A549 (cell line): ENCODE measurements at regions not wholly inside any gene's neighbourhood (a gene's known extent, or its start where the extent isn't known, plus 50 kb on each side); places are given as distances from the start of the nearest gene placed in this dataset.

Experiments
- ATAC-seq, 2 experiments: fragments of 200-7000 bp in 1 of 2; fragments of >200 bp in 1 of 2; cut with Nextera tagmentation in 1 of 2; cut with Tn5 transposase in 1 of 2; 3 replicates each; pipeline versions ENCODE4 v1.8.0 to v1.9.1; 2018 to 2020; ENCODE audit warnings: mild to moderate bottlenecking in 1 of 2, moderate library complexity in 1 of 2
- CTCF ChIA-PET: fragments of 300-600 bp; sonication (Branson Sonifier 250); formaldehyde crosslinking; extraction: SDS; loops from one replicate; lab custom pipeline; 2021; ENCODE audit warnings: antibody characterized with exemption, inconsistent platforms; lab: Yijun Ruan, JAX
- POLR2A ChIA-PET: fragments of 350-600 bp; formaldehyde crosslinking; extraction: SDS; loops from one replicate; lab custom pipeline; 2021; ENCODE audit warnings: antibody characterized with exemption, inconsistent platforms; lab: Yijun Ruan, JAX
- DNase-seq, 2 experiments: peaks; one replicate each; pipeline versions ENCODE4 v3.0.0 to v3.0.0-alpha.2; 2011 to 2016; ENCODE audit warnings: low read depth in 1 of 2, low spot score in 1 of 2
- FAIRE-seq: peaks from 2 replicates; lab custom pipeline; 2011; peaks lifted over from hg19 to GRCh38; lab: Jason Lieb, UNC
- H3K27ac ChIP-seq, 2 experiments: fragments of >200 bp; sonication (Bioruptor Twin); formaldehyde crosslinking; 3 replicates each; pipeline ENCODE4 v1.5.1; 2016 to 2017
- H3K4me1 ChIP-seq: fragments of >200 bp; sonication (Bioruptor Twin); formaldehyde crosslinking; 3 replicates; pipeline ENCODE4 v1.6.1; 2016
- H3K4me2 ChIP-seq: fragments of >200 bp; sonication (Bioruptor Twin); formaldehyde crosslinking; 3 replicates; pipeline ENCODE4 v1.6.1; 2016
- H3K4me3 ChIP-seq: fragments of >200 bp; sonication (Bioruptor Twin); formaldehyde crosslinking; 3 replicates; pipeline ENCODE4 v1.5.1; 2016
- H3K9me3 ChIP-seq: fragments of >200 bp; sonication (Bioruptor Twin); formaldehyde crosslinking; 3 replicates; pipeline ENCODE4 v1.6.1; 2016
- CBX8 ChIP-seq: fragments of 200-600 bp; sonication (generic); IDR thresholded peaks from 2 replicates; pipeline ENCODE4 v1.6.1; 2016
- CEBPB ChIP-seq, 2 experiments: fragments of >200 bp in 1 of 2; sonication (Bioruptor Twin) in 1 of 2; formaldehyde crosslinking in 1 of 2; IDR thresholded peaks; 2 replicates each; pipeline ENCODE4 v1.6.1; 2012 to 2016
- CHD2 ChIP-seq: fragments of 150-350 bp; IDR thresholded peaks from 2 replicates; pipeline ENCODE4 v1.6.1; 2014; ENCODE audit warnings: low read length; ENCODE audit not compliant: partially characterized antibody
- FOSL2 ChIP-seq, 2 experiments: fragments of 450-650 bp in 1 of 2; fragments of >200 bp in 1 of 2; sonication (Bioruptor Twin) in 1 of 2; formaldehyde crosslinking; IDR thresholded peaks; 2 replicates each; pipeline versions ENCODE4 v1.5.0 to v1.6.1; 2016 to 2020; ENCODE audit warnings: mild to moderate bottlenecking in 1 of 2, moderate library complexity in 1 of 2
- FOXS1 ChIP-seq: fragments of 250-450 bp; sonication (Bioruptor Pico); IDR thresholded peaks from 2 replicates; pipeline ENCODE4 v1.5.0; 2020; ENCODE audit warnings: mild to moderate bottlenecking, moderate library complexity
- HDAC2 ChIP-seq: fragments of 200-600 bp; sonication (generic); IDR thresholded peaks from 2 replicates; pipeline ENCODE4 v1.6.1; 2016
- HEYL ChIP-seq: fragments of 250-450 bp; sonication (Bioruptor Pico); IDR thresholded peaks from 2 replicates; pipeline ENCODE4 v1.8.0; 2021; ENCODE audit warnings: mild to moderate bottlenecking, moderate library complexity
- HOXA7 ChIP-seq: fragments of 250-450 bp; sonication (Bioruptor Pico); IDR thresholded peaks from 2 replicates; pipeline ENCODE4 v1.5.0; 2020; ENCODE audit warnings: mild to moderate bottlenecking, moderate library complexity
- MAFK ChIP-seq: fragments of 450-650 bp; IDR thresholded peaks from 2 replicates; pipeline ENCODE4 v1.6.1; 2014; ENCODE audit not compliant: partially characterized antibody
- NR3C1 ChIP-seq: fragments of >200 bp; sonication (Bioruptor Twin); formaldehyde crosslinking; IDR thresholded peaks from 3 replicates; pipeline ENCODE4 v1.6.1; 2017
- PHF8 ChIP-seq: fragments of 200-600 bp; sonication (generic); IDR thresholded peaks from 2 replicates; pipeline ENCODE4 v1.6.1; 2016; ENCODE audit warnings: low read depth, mild to moderate bottlenecking, antibody characterized with exemption, moderate library complexity, borderline replicate concordance
- RARB ChIP-seq: fragments of 250-450 bp; sonication (Bioruptor Pico); IDR thresholded peaks from 2 replicates; pipeline ENCODE4 v1.8.0; 2021; ENCODE audit warnings: mild to moderate bottlenecking, moderate library complexity
- ZC3H11A ChIP-seq: fragments of 450-650 bp; IDR thresholded peaks from 2 replicates; pipeline ENCODE4 v1.6.1; 2014; ENCODE audit warnings: antibody characterized with exemption, mild to moderate bottlenecking
- ZFP36 ChIP-seq: fragments of 450-650 bp; IDR thresholded peaks from 2 replicates; pipeline ENCODE4 v1.6.1; 2014; ENCODE audit warnings: borderline replicate concordance; ENCODE audit not compliant: partially characterized antibody
- ZSCAN20 ChIP-seq: fragments of 250-450 bp; sonication (Bioruptor Pico); IDR thresholded peaks from 2 replicates; pipeline ENCODE4 v1.8.0; 2022; ENCODE audit warnings: mild to moderate bottlenecking, moderate library complexity
- WGBS: methylation state at CpG from one replicate; pipeline ENCODE4 v1.1.6; 2017; ENCODE audit errors: missing lambda C conversion rate; 5-methylcytosine and 5-hydroxymethylcytosine counted together
- TF ChIP-seq, protein P1 (sequence below): fragments of 200-600 bp; sonication (generic); IDR thresholded peaks from 2 replicates; pipeline ENCODE4 v1.6.1; 2016; ENCODE audit warnings: antibody characterized with exemption, mild to moderate bottlenecking, moderate library complexity
- TF ChIP-seq, protein P2 (sequence below): fragments of 150-350 bp; IDR thresholded peaks from 2 replicates; pipeline ENCODE4 v1.6.1; 2014; ENCODE audit warnings: low read depth, mild to moderate bottlenecking, low read length
- TF ChIP-seq, protein P3 (sequence below): IDR thresholded peaks from 2 replicates; pipeline ENCODE4 v1.6.1; 2012; ENCODE audit warnings: low read depth, borderline replicate concordance
- TF ChIP-seq, protein P4 (sequence below): fragments of >200 bp; sonication (Bioruptor Twin); formaldehyde crosslinking; IDR thresholded peaks from 3 replicates; pipeline ENCODE4 v1.6.1; 2016
- TF ChIP-seq, protein P5 (sequence below): IDR thresholded peaks from 2 replicates; pipeline ENCODE4 v1.6.1; 2012

DNA sequence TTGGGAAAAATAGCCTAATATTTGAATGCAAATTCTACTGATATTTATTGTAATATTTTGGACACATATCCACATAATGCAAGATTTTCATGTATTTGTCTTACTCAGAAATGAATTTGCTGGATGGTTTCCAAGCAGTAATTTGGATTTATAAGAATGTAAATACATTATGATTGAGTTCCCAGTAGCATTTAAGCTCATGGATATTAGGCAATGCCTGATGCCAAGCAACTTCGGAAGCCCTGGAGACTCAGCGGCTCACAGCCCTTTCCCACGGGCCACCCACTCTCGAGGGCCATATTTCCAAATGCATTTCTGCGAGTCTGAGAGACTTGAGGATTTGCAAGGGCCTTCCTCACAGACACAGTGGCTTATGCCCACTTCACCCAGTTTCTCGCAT is 62.1 kb upstream of the MYOCD start (continued):
- TF ChIP-seq, protein P1, sequence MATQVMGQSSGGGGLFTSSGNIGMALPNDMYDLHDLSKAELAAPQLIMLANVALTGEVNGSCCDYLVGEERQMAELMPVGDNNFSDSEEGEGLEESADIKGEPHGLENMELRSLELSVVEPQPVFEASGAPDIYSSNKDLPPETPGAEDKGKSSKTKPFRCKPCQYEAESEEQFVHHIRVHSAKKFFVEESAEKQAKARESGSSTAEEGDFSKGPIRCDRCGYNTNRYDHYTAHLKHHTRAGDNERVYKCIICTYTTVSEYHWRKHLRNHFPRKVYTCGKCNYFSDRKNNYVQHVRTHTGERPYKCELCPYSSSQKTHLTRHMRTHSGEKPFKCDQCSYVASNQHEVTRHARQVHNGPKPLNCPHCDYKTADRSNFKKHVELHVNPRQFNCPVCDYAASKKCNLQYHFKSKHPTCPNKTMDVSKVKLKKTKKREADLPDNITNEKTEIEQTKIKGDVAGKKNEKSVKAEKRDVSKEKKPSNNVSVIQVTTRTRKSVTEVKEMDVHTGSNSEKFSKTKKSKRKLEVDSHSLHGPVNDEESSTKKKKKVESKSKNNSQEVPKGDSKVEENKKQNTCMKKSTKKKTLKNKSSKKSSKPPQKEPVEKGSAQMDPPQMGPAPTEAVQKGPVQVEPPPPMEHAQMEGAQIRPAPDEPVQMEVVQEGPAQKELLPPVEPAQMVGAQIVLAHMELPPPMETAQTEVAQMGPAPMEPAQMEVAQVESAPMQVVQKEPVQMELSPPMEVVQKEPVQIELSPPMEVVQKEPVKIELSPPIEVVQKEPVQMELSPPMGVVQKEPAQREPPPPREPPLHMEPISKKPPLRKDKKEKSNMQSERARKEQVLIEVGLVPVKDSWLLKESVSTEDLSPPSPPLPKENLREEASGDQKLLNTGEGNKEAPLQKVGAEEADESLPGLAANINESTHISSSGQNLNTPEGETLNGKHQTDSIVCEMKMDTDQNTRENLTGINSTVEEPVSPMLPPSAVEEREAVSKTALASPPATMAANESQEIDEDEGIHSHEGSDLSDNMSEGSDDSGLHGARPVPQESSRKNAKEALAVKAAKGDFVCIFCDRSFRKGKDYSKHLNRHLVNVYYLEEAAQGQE, result no peak

- POLR2A ChIA-PET, result no interaction called here
- no peak for FAIRE-seq
- TF ChIP-seq FOSL2 (IDR thresholded peaks at IDR 0.05) (no peak), FOSL2 (CRISPR knock-in tag; IDR thresholded peaks at IDR 0.05) (no peak), NR3C1 (no peak), CHD2 (no peak), ZC3H11A (no peak), RARB (CRISPR knock-in tag) (no peak), HOXA7 (CRISPR knock-in tag) (no peak), CBX8 (no peak), HEYL (CRISPR knock-in tag) (no peak), FOXS1 (CRISPR knock-in tag) (no peak), ZSCAN20 (CRISPR knock-in tag) (no peak), PHF8 (no peak), CEBPB (IDR thresholded peaks at IDR 0.05) (no peak), ZFP36 (no peak), MAFK (no peak), HDAC2 (no peak)
- TF ChIP-seq, protein P2, sequence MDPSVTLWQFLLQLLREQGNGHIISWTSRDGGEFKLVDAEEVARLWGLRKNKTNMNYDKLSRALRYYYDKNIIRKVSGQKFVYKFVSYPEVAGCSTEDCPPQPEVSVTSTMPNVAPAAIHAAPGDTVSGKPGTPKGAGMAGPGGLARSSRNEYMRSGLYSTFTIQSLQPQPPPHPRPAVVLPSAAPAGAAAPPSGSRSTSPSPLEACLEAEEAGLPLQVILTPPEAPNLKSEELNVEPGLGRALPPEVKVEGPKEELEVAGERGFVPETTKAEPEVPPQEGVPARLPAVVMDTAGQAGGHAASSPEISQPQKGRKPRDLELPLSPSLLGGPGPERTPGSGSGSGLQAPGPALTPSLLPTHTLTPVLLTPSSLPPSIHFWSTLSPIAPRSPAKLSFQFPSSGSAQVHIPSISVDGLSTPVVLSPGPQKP, result no peak
- TF ChIP-seq, protein P3, sequence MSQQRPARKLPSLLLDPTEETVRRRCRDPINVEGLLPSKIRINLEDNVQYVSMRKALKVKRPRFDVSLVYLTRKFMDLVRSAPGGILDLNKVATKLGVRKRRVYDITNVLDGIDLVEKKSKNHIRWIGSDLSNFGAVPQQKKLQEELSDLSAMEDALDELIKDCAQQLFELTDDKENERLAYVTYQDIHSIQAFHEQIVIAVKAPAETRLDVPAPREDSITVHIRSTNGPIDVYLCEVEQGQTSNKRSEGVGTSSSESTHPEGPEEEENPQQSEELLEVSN, result no peak
- TF ChIP-seq, protein P1, result no peak
- TF ChIP-seq, protein P4, sequence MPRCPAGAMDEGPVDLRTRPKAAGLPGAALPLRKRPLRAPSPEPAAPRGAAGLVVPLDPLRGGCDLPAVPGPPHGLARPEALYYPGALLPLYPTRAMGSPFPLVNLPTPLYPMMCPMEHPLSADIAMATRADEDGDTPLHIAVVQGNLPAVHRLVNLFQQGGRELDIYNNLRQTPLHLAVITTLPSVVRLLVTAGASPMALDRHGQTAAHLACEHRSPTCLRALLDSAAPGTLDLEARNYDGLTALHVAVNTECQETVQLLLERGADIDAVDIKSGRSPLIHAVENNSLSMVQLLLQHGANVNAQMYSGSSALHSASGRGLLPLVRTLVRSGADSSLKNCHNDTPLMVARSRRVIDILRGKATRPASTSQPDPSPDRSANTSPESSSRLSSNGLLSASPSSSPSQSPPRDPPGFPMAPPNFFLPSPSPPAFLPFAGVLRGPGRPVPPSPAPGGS, result no peak
- TF ChIP-seq, protein P5, sequence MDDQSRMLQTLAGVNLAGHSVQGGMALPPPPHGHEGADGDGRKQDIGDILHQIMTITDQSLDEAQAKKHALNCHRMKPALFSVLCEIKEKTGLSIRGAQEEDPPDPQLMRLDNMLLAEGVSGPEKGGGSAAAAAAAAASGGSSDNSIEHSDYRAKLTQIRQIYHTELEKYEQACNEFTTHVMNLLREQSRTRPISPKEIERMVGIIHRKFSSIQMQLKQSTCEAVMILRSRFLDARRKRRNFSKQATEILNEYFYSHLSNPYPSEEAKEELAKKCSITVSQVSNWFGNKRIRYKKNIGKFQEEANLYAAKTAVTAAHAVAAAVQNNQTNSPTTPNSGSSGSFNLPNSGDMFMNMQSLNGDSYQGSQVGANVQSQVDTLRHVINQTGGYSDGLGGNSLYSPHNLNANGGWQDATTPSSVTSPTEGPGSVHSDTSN, result no peak
- H3K9me3 ChIP-seq, result no peaks in the 10 kb centered on the region
- H3K4me2 ChIP-seq, result no peak overlapping the region
- CTCF ChIA-PET, result no interaction called here
- DNase-seq, result no peak
- WGBS, result 90% methylated on average over 5 of the region's 5 CpGs
- no peak for ATAC-seq
- H3K4me1 ChIP-seq, result peaks cover 15% of the 10 kb centered on the region
- no peak overlapping the region for H3K4me3 ChIP-seq
- H3K27ac ChIP-seq, result 0 out of 6 replicates have a peak overlapping the region, but pooled peaks of 1 of the 2 experiments have one; percentile 10
These were observed 60.5 kb upstream of the MYOCD start for GRCh38 chr17:12605222-12605621.
